ENCODE measurements at regions not wholly inside any gene's neighbourhood (a gene's known extent, or its start where the extent isn't known, plus 50 kb on each side); places are given as distances from the start of the nearest gene placed in this dataset.

DNA sequence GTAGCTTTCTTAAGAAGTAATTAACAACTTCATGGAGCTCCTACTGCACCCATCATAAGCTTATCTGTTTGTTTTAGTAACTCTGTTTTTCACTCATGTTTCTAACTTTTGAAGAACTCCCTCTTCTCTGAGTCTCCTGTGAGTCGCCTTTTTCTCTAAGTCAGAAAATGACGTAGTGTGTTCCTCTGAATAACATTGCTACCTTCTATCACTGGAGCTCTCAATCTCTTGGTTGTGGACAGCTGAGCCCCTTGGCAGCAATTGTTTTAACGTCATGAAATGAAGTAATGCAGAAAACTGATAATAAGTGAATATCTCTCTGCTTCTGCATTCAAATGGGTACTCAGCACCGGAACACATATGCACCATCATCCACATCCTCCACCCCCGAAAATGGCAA lies 433.3 kb upstream of the SALL3 start:
- ATAC-seq (ENCODE audit: insufficient number of reproducible peaks, low FRiP score, low read depth) (no peak), DNase-seq (ENCODE audit: low spot score) (no peak)
- no peaks in the 10 kb centered on the region for H3K27me3 ChIP-seq (replicated peaks; ENCODE audit: insufficient read depth)
- TF ChIP-seq, protein P1, sequence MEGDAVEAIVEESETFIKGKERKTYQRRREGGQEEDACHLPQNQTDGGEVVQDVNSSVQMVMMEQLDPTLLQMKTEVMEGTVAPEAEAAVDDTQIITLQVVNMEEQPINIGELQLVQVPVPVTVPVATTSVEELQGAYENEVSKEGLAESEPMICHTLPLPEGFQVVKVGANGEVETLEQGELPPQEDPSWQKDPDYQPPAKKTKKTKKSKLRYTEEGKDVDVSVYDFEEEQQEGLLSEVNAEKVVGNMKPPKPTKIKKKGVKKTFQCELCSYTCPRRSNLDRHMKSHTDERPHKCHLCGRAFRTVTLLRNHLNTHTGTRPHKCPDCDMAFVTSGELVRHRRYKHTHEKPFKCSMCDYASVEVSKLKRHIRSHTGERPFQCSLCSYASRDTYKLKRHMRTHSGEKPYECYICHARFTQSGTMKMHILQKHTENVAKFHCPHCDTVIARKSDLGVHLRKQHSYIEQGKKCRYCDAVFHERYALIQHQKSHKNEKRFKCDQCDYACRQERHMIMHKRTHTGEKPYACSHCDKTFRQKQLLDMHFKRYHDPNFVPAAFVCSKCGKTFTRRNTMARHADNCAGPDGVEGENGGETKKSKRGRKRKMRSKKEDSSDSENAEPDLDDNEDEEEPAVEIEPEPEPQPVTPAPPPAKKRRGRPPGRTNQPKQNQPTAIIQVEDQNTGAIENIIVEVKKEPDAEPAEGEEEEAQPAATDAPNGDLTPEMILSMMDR (IDR thresholded peaks at IDR 0.05) = no peak
- peaks cover 0 to 3% of the 10 kb centered on the region in 2 donors for H3K4me1 ChIP-seq (ENCODE audit: control insufficient read depth in 1 of 2, low read depth in 2 of 2)
- H3K4me3 ChIP-seq = no peak overlapping the region
- no peaks in the 10 kb centered on the region for H3K9me3 ChIP-seq
- no peak overlapping the region for H3K27ac ChIP-seq
- H3K36me3 ChIP-seq = no peaks in the 10 kb centered on the region

DNA sequence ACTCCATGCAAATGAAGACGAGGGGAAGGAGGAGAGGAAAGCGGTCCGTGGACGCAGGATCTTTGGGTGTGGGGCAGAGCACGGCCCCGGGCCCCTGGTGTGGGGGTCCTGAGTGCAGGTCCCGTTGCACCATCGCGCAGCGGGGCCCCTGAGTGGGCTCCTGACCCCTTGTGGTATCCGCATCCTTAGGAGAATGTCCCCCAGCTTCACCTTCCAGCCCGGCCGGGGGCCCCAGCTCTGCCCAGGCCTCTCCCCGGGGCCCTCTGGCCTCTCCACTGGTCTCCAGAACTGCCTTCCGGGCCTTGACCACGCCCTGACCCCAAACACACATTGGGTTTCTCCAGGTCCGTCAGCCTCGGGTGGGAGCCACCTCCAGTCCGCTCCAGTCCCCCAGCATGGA lies 431.8 kb upstream of the SALL3 start:
- no peak for DNase-seq (ENCODE audit: low spot score)
- no peak for ATAC-seq (ENCODE audit: insufficient number of reproducible peaks, low FRiP score, low read depth)
- Histone ChIP-seq H3K27me3 (replicated peaks; ENCODE audit: insufficient read depth) (no peaks in the 10 kb centered on the region), H3K9me3 (no peaks in the 10 kb centered on the region), H3K36me3 (no peaks in the 10 kb centered on the region), H3K27ac (no peak overlapping the region), H3K4me1 (ENCODE audit: control insufficient read depth in 1 of 2, low read depth in 2 of 2) (no peaks in the 10 kb centered on the region), H3K4me3 (no peak overlapping the region)
- TF ChIP-seq, protein P1 (IDR thresholded peaks at IDR 0.05) = no peak

DNA sequence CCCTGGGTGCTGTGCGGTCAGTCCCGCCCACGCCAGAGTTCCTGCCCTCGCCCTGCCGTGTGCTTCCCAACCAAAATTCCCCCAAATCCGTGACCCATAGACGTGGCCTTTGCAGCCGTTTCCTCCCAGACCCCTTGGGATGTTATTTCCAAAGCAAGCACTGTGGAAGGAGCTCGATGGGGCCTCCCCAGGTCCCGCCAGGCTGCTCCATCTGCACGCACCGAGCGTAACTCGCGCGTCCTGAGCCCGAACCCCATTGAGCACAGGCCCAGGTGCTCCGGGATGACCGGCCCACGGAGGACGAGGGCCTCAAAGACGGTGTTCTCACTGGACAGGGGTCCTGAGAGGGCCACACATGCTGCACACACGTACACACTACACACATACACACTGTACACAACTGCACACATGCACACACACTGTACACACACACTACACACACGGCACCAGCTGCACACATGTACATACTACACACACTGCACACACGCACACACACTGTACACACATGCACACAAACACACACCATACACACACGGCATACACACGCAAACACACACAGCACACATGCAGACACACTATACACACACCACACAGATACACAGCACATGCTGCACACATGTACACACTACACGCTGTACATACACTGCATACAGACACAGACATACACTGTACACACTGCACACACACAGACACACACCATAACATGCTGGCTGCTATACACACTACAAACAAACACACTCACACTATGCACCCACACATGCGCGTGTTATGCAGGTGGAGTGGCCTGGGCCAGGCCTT lies 431.2 kb upstream of the SALL3 start:
- H3K9me3 ChIP-seq = no peaks in the 10 kb centered on the region
- no peaks in the 10 kb centered on the region for H3K27me3 ChIP-seq (replicated peaks; ENCODE audit: insufficient read depth)
- TF ChIP-seq, protein P1 (IDR thresholded peaks at IDR 0.05) = no peak
- no peak overlapping the region for H3K27ac ChIP-seq
- no peaks in the 10 kb centered on the region for H3K4me1 ChIP-seq (ENCODE audit: control insufficient read depth in 1 of 2, low read depth in 2 of 2)
- ATAC-seq (ENCODE audit: insufficient number of reproducible peaks, low FRiP score, low read depth) (no peak), DNase-seq (ENCODE audit: low spot score) (no peak)
- H3K4me3 ChIP-seq = no peak overlapping the region
- H3K36me3 ChIP-seq = no peaks in the 10 kb centered on the region

DNA sequence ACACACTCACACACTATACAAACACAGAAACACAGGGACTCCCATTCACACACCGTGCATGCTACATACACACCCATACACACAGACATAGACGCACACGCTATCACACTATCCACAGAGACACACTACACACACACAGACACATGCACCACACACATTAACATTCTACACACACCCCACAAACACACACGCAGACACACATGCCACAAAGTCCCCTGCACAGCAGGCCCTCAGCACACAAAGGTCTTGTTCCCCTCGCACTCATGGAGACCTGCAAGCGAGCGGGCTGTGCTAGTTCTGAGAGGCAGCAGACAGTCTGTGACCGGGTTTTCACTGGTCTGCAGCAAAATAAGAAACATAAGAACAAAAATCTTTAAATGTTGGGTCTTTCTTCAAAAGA lies 429.6 kb upstream of the SALL3 start:
- H3K4me1 ChIP-seq (ENCODE audit: control insufficient read depth in 1 of 2, low read depth in 2 of 2) = no peaks in the 10 kb centered on the region
- DNase-seq (ENCODE audit: low spot score) (no peak), ATAC-seq (ENCODE audit: insufficient number of reproducible peaks, low FRiP score, low read depth) (no peak)
- H3K36me3 ChIP-seq = no peaks in the 10 kb centered on the region
- no peak overlapping the region for H3K4me3 ChIP-seq
- no peaks in the 10 kb centered on the region for H3K27me3 ChIP-seq (replicated peaks; ENCODE audit: insufficient read depth)
- TF ChIP-seq, protein P1 (IDR thresholded peaks at IDR 0.05) = no peak
- no peak overlapping the region for H3K27ac ChIP-seq
- peaks cover 3% of the 10 kb centered on the region for H3K9me3 ChIP-seq

DNA sequence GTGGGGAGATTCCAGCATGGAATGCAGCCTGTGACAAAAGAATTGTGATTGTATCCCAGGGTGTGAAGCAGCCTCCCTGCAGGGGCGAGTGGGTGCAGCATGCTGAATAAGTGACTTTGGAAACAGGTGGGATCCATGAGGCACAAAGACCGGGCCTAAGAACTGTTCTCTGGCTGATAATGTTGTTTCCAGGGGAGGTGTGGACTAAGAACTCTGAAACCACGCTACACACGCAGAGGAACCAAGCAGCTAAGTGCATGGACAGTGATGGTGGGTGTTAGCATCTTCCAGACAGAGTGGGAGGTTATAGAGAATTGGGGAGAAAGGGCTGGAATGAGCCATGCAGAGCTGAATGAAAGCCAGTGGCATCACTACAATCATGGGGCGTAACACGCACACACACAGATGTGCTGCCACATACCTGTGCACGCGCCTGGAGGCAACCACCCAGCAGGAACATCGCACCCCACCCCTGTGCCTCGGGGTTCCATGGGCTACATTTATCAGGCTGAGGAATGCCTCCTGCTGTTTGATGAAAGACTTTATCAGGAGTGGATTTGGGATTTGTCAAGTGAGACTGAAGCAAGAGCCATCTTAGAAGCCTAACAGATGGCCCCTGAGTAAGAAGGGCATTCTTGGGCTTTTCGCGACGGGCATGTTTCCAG lies 424.5 kb upstream of the SALL3 start:
- no peak for ATAC-seq (ENCODE audit: insufficient number of reproducible peaks, low FRiP score, low read depth)
- Histone ChIP-seq H3K4me3 (no peak overlapping the region), H3K4me1 (ENCODE audit: control insufficient read depth in 1 of 2, low read depth in 2 of 2) (no peaks in the 10 kb centered on the region), H3K27ac (no peak overlapping the region), H3K36me3 (no peaks in the 10 kb centered on the region), H3K9me3 (peaks cover 4% of the 10 kb centered on the region), H3K27me3 (replicated peaks; ENCODE audit: insufficient read depth) (no peaks in the 10 kb centered on the region)
- TF ChIP-seq, protein P1 (IDR thresholded peaks at IDR 0.05) = no peak
- DNase-seq (ENCODE audit: low spot score) = no peak
